ENCODE measurements at regions not wholly inside any gene's neighbourhood (a gene's known extent, or its start where the extent isn't known, plus 50 kb on each side); places are given as distances from the start of the nearest gene placed in this dataset.

DNA sequence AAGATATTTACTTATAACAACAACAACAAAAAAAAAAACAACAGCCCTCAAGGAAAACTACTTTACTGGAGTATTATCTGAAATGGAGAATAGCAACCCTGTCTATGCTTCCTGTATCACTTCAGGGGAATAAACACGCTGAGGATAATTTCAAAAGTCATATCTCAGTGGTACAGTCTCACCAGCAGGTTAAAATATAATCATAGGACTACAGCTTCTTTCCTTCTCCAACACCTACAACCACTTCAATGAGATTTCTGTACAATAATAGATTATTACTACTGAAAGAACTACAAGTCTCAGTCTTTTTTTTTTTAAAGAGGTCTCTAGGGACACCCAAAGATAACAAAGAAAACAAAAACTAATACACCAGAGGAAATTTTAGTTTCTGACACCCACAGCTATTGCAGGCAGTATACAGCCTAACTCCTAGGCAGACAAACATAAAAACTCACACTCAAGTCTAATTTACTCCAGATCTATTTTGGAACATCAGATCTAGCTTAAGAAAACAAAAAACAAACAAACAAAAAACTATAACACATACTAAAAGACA, 268.2 kb downstream of the BCHE start:
- ChIA-PET CTCF (no interaction called here), POLR2A (no interaction called here)
- Histone ChIP-seq H3K4me3 (ENCODE audit: low read depth, low read length) (no peak overlapping the region), H3K27me3 (replicated peaks; ENCODE audit: control insufficient read depth, insufficient read depth, low read length) (no peaks in the 10 kb centered on the region), H3K4me1 (no peaks in the 10 kb centered on the region), H3K9me3 (0 out of 2 replicates have a peak, but pooled peaks cover 3% of the 10 kb centered on the region), H3K36me3 (ENCODE audit: control insufficient read depth, insufficient read depth, low read length) (no peaks in the 10 kb centered on the region)
- H3K4me1 Mint-ChIP-seq (ENCODE audit: low read depth, unreplicated experiment) = no peaks in the 10 kb centered on the region
- intact Hi-C loops (cut with micrococcal nuclease; ENCODE audit: unreplicated experiment) = no loop called here
- no TSS peak for BruUV-seq (replicated peaks)
- peaks cover 11% of the 10 kb centered on the region for H3K9me3 Mint-ChIP-seq (ENCODE audit: unreplicated experiment)
- TF ChIP-seq, protein P1, sequence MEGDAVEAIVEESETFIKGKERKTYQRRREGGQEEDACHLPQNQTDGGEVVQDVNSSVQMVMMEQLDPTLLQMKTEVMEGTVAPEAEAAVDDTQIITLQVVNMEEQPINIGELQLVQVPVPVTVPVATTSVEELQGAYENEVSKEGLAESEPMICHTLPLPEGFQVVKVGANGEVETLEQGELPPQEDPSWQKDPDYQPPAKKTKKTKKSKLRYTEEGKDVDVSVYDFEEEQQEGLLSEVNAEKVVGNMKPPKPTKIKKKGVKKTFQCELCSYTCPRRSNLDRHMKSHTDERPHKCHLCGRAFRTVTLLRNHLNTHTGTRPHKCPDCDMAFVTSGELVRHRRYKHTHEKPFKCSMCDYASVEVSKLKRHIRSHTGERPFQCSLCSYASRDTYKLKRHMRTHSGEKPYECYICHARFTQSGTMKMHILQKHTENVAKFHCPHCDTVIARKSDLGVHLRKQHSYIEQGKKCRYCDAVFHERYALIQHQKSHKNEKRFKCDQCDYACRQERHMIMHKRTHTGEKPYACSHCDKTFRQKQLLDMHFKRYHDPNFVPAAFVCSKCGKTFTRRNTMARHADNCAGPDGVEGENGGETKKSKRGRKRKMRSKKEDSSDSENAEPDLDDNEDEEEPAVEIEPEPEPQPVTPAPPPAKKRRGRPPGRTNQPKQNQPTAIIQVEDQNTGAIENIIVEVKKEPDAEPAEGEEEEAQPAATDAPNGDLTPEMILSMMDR (IDR thresholded peaks at IDR 0.05; ENCODE audit: insufficient read depth in 1 of 2, low read depth in 1 of 2, low read length in 1 of 2, severe bottlenecking in 1 of 2, unreplicated experiment in 1 of 2) = no peak
- no peak overlapping the region for H3K4me3 Mint-ChIP-seq (ENCODE audit: unreplicated experiment)
- H3K36me3 Mint-ChIP-seq (ENCODE audit: insufficient read depth, unreplicated experiment) = no peaks in the 10 kb centered on the region
- H3K27me3 Mint-ChIP-seq (ENCODE audit: insufficient read depth, unreplicated experiment) = no peaks in the 10 kb centered on the region
- DNase-seq = no peak
- H3K27ac Mint-ChIP-seq (ENCODE audit: unreplicated experiment) = no peak overlapping the region

DNA sequence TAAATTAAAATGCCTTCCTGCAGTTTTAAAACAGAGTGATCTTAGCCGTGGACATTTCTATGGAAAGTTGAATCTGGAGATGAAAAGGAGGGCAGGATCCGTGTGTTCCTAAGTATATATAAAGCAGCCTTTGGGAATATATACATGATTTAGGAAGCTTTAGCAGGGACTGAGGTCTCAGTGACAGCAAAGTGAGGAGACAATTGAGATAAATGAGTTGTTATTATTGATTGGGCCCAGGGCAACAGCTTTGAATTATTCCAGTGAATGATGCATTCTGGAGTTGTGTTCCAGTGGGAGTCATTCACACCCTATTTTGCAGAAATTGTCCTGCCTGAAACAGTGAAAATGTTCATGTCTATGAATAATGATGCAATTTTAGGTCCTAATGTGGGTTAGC, 281.4 kb downstream of the BCHE start:
- Mint-ChIP-seq H3K36me3 (ENCODE audit: insufficient read depth, unreplicated experiment) (no peaks in the 10 kb centered on the region), H3K27ac (ENCODE audit: unreplicated experiment) (no peak overlapping the region), H3K4me3 (ENCODE audit: unreplicated experiment) (no peak overlapping the region), H3K9me3 (ENCODE audit: unreplicated experiment) (no peaks in the 10 kb centered on the region), H3K4me1 (ENCODE audit: low read depth, unreplicated experiment) (no peaks in the 10 kb centered on the region), H3K27me3 (ENCODE audit: insufficient read depth, unreplicated experiment) (no peaks in the 10 kb centered on the region)
- no peaks in the 10 kb centered on the region for H3K4me1 ChIP-seq
- TF ChIP-seq, protein P1 (IDR thresholded peaks at IDR 0.05; ENCODE audit: insufficient read depth in 1 of 2, low read depth in 1 of 2, low read length in 1 of 2, severe bottlenecking in 1 of 2, unreplicated experiment in 1 of 2) = no peak
- CTCF ChIA-PET = no interaction called here
- no peaks in the 10 kb centered on the region for H3K27me3 ChIP-seq (replicated peaks; ENCODE audit: control insufficient read depth, insufficient read depth, low read length)
- POLR2A ChIA-PET = no interaction called here
- intact Hi-C loops (cut with micrococcal nuclease; ENCODE audit: unreplicated experiment) = no loop called here
- no TSS peak for BruUV-seq (replicated peaks)
- H3K9me3 ChIP-seq = no peaks in the 10 kb centered on the region
- no peak overlapping the region for H3K4me3 ChIP-seq (ENCODE audit: low read depth, low read length)
- DNase-seq = no peak
- H3K36me3 ChIP-seq (ENCODE audit: control insufficient read depth, insufficient read depth, low read length) = no peaks in the 10 kb centered on the region

DNA sequence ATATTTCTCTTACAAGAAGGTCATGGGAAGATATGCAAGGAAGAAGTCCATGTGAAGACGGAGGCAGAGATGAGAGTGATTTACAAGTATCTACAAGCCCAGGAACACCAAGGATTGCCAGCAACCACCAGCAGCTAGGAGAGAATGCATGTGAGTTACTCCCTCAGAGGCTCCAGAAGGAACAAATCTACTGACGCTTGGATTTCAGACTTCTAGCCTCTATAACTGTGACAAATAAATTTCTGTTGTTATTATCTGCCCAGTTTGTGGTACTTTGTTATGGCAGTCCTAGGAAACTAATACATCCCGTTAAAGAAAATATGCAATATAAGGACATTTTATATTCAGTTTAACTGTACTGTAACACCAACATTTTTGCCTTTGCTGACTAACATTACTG, 283.9 kb downstream of the BCHE start:
- Mint-ChIP-seq H3K4me1 (ENCODE audit: low read depth, unreplicated experiment) (no peaks in the 10 kb centered on the region), H3K36me3 (ENCODE audit: insufficient read depth, unreplicated experiment) (no peaks in the 10 kb centered on the region), H3K4me3 (ENCODE audit: unreplicated experiment) (no peak overlapping the region), H3K27ac (ENCODE audit: unreplicated experiment) (no peak overlapping the region), H3K9me3 (ENCODE audit: unreplicated experiment) (no peaks in the 10 kb centered on the region), H3K27me3 (ENCODE audit: insufficient read depth, unreplicated experiment) (no peaks in the 10 kb centered on the region)
- intact Hi-C loops (cut with micrococcal nuclease; ENCODE audit: unreplicated experiment) = no loop called here
- H3K4me1 ChIP-seq = no peaks in the 10 kb centered on the region
- BruUV-seq (replicated peaks) = no TSS peak
- H3K9me3 ChIP-seq = no peaks in the 10 kb centered on the region
- ChIA-PET POLR2A (no interaction called here), CTCF (no interaction called here)
- H3K27me3 ChIP-seq (replicated peaks; ENCODE audit: control insufficient read depth, insufficient read depth, low read length) = no peaks in the 10 kb centered on the region
- H3K36me3 ChIP-seq (ENCODE audit: control insufficient read depth, insufficient read depth, low read length) = no peaks in the 10 kb centered on the region
- DNase-seq = no peak
- TF ChIP-seq, protein P1 (IDR thresholded peaks at IDR 0.05; ENCODE audit: insufficient read depth in 1 of 2, low read depth in 1 of 2, low read length in 1 of 2, severe bottlenecking in 1 of 2, unreplicated experiment in 1 of 2) = no peak
- no peak overlapping the region for H3K4me3 ChIP-seq (ENCODE audit: low read depth, low read length)
